Astrocyte (in vitro differentiated cells and primary cell): ENCODE measurements at regions not wholly inside any gene's neighbourhood (a gene's known extent, or its start where the extent isn't known, plus 50 kb on each side); places are given as distances from the start of the nearest gene placed in this dataset.

Experiments used
- CTCF ChIP-seq: IDR thresholded peaks from 2 replicates; pipeline ENCODE4 v1.5.1; 2011; ENCODE audit warnings: low read depth, mild to moderate bottlenecking, inconsistent platforms, low read length, moderate library complexity; ENCODE audit not compliant: insufficient read depth
- EZH2 ChIP-seq: IDR thresholded peaks from 2 replicates; pipeline ENCODE4 v1.6.1; 2012; ENCODE audit warnings: mild to moderate bottlenecking, low read length, inconsistent platforms; ENCODE audit not compliant: insufficient read depth

DNA sequence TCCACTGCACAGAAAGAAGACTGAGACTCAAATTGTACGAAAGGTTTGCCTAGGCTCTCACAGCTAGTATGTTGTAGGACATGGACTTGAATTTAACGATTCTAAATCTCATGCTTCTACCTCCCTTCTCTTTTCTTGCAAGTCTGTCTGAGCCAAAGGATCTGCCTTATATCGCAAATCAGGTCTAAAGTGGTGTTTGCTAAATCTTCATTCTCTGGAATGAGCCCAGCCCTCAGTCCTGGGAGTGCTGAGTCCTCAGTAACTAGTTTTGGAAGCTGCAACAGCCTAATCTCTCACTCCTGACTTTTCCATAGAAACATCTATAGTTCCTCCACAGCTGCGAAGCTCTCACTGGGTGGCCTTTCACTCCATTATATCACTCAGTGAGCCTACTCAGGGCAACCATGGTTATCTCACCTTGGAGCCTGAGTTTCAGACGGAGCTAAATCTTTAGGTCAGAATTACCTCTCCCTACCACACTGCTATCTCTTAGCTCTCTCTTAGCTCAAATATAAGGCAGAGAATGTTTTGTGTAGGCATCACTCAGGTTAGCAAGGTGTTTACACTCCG is 575.5 kb upstream of the C16orf82 start:
- TF ChIP-seq CTCF: no peak
- TF ChIP-seq EZH2: no peak
